H1 (cell line): ENCODE measurements at regions not wholly inside any gene's neighbourhood (a gene's known extent, or its start where the extent isn't known, plus 50 kb on each side); places are given as distances from the start of the nearest gene placed in this dataset.

ENCODE experiments used
- CTCF ChIA-PET: fragments of 300-600 bp; sonication (Branson Sonifier 250); formaldehyde crosslinking; loops from one replicate; lab custom pipeline; 2021; ENCODE audit not compliant: partially characterized antibody; lab: Charles Lee
- POLR2A ChIA-PET: fragments of 300-600 bp; sonication (Branson Sonifier 250); formaldehyde crosslinking; loops from one replicate; lab custom pipeline; 2021; ENCODE audit warnings: inconsistent platforms; ENCODE audit not compliant: partially characterized antibody; lab: Charles Lee
- DNase-seq, 2 experiments: peaks; one replicate each; pipeline versions ENCODE4 v3.0.0 to v3.0.0-alpha.2; 2010 to 2022; ENCODE audit warnings: low spot score in 2 of 2, low read depth in 1 of 2, mixed read lengths in 1 of 2
- FAIRE-seq: peaks from 2 replicates; lab custom pipeline; 2011; peaks lifted over from hg19 to GRCh38; lab: Jason Lieb, UNC
- H2AFZ ChIP-seq: 2 replicates; pipeline ENCODE4 v1.8.1; 2012; ENCODE audit warnings: low read length, inconsistent platforms
- H2AK5ac ChIP-seq: 2 replicates; pipeline ENCODE4 v1.6.1; 2013; ENCODE audit warnings: low read depth, low read length
- H2BK120ac ChIP-seq: replicated peaks from 2 replicates; pipeline ENCODE3; 2013; ENCODE audit warnings: low read depth, low read length, inconsistent platforms
- H2BK12ac ChIP-seq: 2 replicates; pipeline ENCODE4 v1.6.1; 2013; ENCODE audit warnings: low read depth, low read length
- H2BK15ac ChIP-seq: 2 replicates; pipeline ENCODE4 v1.6.1; 2013; ENCODE audit warnings: low read length
- H2BK20ac ChIP-seq: 2 replicates; pipeline ENCODE4 v1.6.1; 2013; ENCODE audit warnings: low read length
- H2BK5ac ChIP-seq: 2 replicates; pipeline ENCODE4 v1.6.1; 2013; ENCODE audit warnings: low read depth, low read length
- H3K14ac ChIP-seq: 2 replicates; pipeline ENCODE4 v1.6.1; 2013; ENCODE audit warnings: inconsistent platforms; ENCODE audit not compliant: insufficient read length
- H3K18ac ChIP-seq: 2 replicates; pipeline ENCODE4 v1.6.1; 2013; ENCODE audit warnings: low read length; ENCODE audit errors: extremely low read depth
- H3K23ac ChIP-seq: 2 replicates; pipeline ENCODE4 v1.6.1; 2013; ENCODE audit warnings: inconsistent platforms; ENCODE audit not compliant: insufficient read length
- H3K23me2 ChIP-seq: 2 replicates; pipeline ENCODE4 v1.6.1; 2013; ENCODE audit warnings: low read depth, low read length
- H3K27ac ChIP-seq: 2 replicates; pipeline ENCODE4 v1.6.1; 2011; ENCODE audit warnings: low read depth, low read length, inconsistent platforms
- H3K27me3 ChIP-seq, 4 experiments: replicated peaks in 1 of 4; 1 replicate in 1 of 4; 2 replicates in 3 of 4; pipeline versions ENCODE4 v1.6.1 to v1.8.1; 2011 to 2013; ENCODE audit warnings: low read length in 3 of 4, mild to moderate bottlenecking in 3 of 4, inconsistent platforms in 2 of 4, mixed read lengths in 2 of 4, moderate library complexity in 1 of 4; ENCODE audit not compliant: control insufficient read depth in 3 of 4, insufficient read depth in 3 of 4; ENCODE audit errors: extremely low read depth in 1 of 4
- H3K36me3 ChIP-seq, 4 experiments: 2 replicates each; pipeline versions ENCODE4 v1.6.1 to v1.8.1; 2011 to 2013; ENCODE audit warnings: mild to moderate bottlenecking in 4 of 4, low read length in 3 of 4, moderate library complexity in 2 of 4, control low read depth in 1 of 4, inconsistent platforms in 1 of 4; ENCODE audit not compliant: insufficient read depth in 4 of 4, control insufficient read depth in 2 of 4
- H3K4ac ChIP-seq: replicated peaks from 2 replicates; pipeline ENCODE3; 2013; ENCODE audit warnings: low read length, low read depth, mixed read lengths, inconsistent platforms; ENCODE audit not compliant: insufficient read length
- H3K4me1 ChIP-seq, 4 experiments: replicated peaks in 1 of 4; 1 replicate in 1 of 4; 2 replicates in 3 of 4; pipeline versions ENCODE4 v1.6.1 to v1.8.1; 2011 to 2013; ENCODE audit warnings: low read length in 3 of 4, inconsistent platforms in 2 of 4, mixed read lengths in 1 of 4; ENCODE audit not compliant: insufficient read depth in 4 of 4, control insufficient read depth in 3 of 4
- H3K4me2 ChIP-seq, 2 experiments: 2 replicates each; pipeline versions ENCODE4 v1.6.1 to v1.8.1; 2011 to 2013; ENCODE audit warnings: low read depth in 2 of 2, low read length in 2 of 2, control low read depth in 1 of 2, inconsistent platforms in 1 of 2, mild to moderate bottlenecking in 1 of 2; ENCODE audit not compliant: insufficient read depth in 1 of 2
- H3K4me3 ChIP-seq, 4 experiments: fragments of 200-600, 300-600 bp in 1 of 4; sonication (generic), shearing (Covaris generic), sonication (Bioruptor Twin) in 1 of 4; 2 replicates each; pipeline versions ENCODE4 v1.5.1 to v1.8.1; 2011 to 2016; ENCODE audit warnings: low read length in 4 of 4, low read depth in 3 of 4, control low read depth in 2 of 4, inconsistent platforms in 2 of 4, mild to moderate bottlenecking in 2 of 4, mixed read lengths in 1 of 4, moderate library complexity in 1 of 4; ENCODE audit not compliant: insufficient read depth in 2 of 4; ENCODE audit errors: extremely low read depth in 1 of 4
- H3K56ac ChIP-seq: replicated peaks from 2 replicates; pipeline ENCODE3; 2013; ENCODE audit warnings: low read depth, mild to moderate bottlenecking, mixed read lengths, low read length, inconsistent platforms; ENCODE audit not compliant: insufficient read length
- H3K79me1 ChIP-seq: 2 replicates; pipeline ENCODE4 v1.6.1; 2013; ENCODE audit warnings: low read depth, low read length, control low read depth
- H3K79me2 ChIP-seq, 2 experiments: 2 replicates each; pipeline versions ENCODE4 v1.6.1 to v1.8.1; 2012 to 2013; ENCODE audit warnings: low read length in 2 of 2, mild to moderate bottlenecking in 2 of 2, inconsistent platforms in 1 of 2; ENCODE audit not compliant: insufficient read depth in 2 of 2, control insufficient read depth in 1 of 2
- H3K9ac ChIP-seq, 4 experiments: replicated peaks in 1 of 4; 1 replicate in 1 of 4; 2 replicates in 3 of 4; pipeline versions ENCODE4 v1.6.1 to v1.8.1; 2011 to 2013; ENCODE audit warnings: low read depth in 3 of 4, low read length in 3 of 4, control low read depth in 2 of 4, mild to moderate bottlenecking in 2 of 4, moderate library complexity in 2 of 4, inconsistent platforms in 1 of 4; ENCODE audit errors: extremely low read depth in 1 of 4
- H3K9me3 ChIP-seq, 2 experiments: 2 replicates each; pipeline versions ENCODE4 v1.6.1 to v1.8.1; 2012 to 2013; ENCODE audit warnings: mild to moderate bottlenecking in 2 of 2, moderate library complexity in 2 of 2, control low read depth in 1 of 2, inconsistent platforms in 1 of 2, low read depth in 1 of 2, low read length in 1 of 2, mixed read lengths in 1 of 2; ENCODE audit not compliant: insufficient read depth in 2 of 2
- H4K20me1 ChIP-seq, 2 experiments: replicated peaks in 1 of 2; 2 replicates each; pipeline versions ENCODE3 to v1.8.1; 2011 to 2013; ENCODE audit warnings: inconsistent platforms in 2 of 2, low read length in 2 of 2, mild to moderate bottlenecking in 1 of 2; ENCODE audit not compliant: insufficient read depth in 2 of 2, control insufficient read depth in 1 of 2
- H4K5ac ChIP-seq: 2 replicates; pipeline ENCODE4 v1.6.1; 2013; ENCODE audit warnings: low read length, low read depth, mixed read lengths, inconsistent platforms; ENCODE audit not compliant: insufficient read length
- H4K8ac ChIP-seq: 2 replicates; pipeline ENCODE4 v1.8.0; 2013; ENCODE audit warnings: mild to moderate bottlenecking, moderate library complexity, low read length, inconsistent platforms; ENCODE audit not compliant: insufficient read depth; ENCODE audit errors: extremely low read depth
- H4K91ac ChIP-seq: replicated peaks from 2 replicates; pipeline ENCODE3; 2013; ENCODE audit warnings: low read length, mixed read lengths, inconsistent platforms; ENCODE audit not compliant: insufficient read length
- CBX8 ChIP-seq: fragments of 300-800, 300-1000 bp; sonication (generic); IDR thresholded peaks from 2 replicates; pipeline ENCODE4 v1.7.1; 2016; ENCODE audit warnings: low read depth, low read length, borderline replicate concordance
- CEBPB ChIP-seq: IDR thresholded peaks from 2 replicates; pipeline ENCODE4 v1.6.1; 2012; ENCODE audit warnings: low read depth, low read length
- CREB1 ChIP-seq: IDR thresholded peaks from 2 replicates; pipeline ENCODE4 v1.6.1; 2012; ENCODE audit warnings: inconsistent platforms
- EGR1 ChIP-seq: IDR thresholded peaks from 2 replicates; pipeline ENCODE4 v1.6.1; 2011; ENCODE audit warnings: low read depth, low read length, borderline replicate concordance
- KDM4A ChIP-seq: IDR thresholded peaks from one replicate; pipeline ENCODE4 v1.7.1; 2012; ENCODE audit warnings: low read depth, mild to moderate bottlenecking, moderate library complexity, low read length, inconsistent platforms; ENCODE audit not compliant: severe bottlenecking
- MAFK ChIP-seq: IDR thresholded peaks from 2 replicates; pipeline ENCODE4 v1.6.1; 2012; ENCODE audit warnings: low read depth, mild to moderate bottlenecking, improper control_type of control experiment, low read length
- POLR2A ChIP-seq, 2 experiments: IDR thresholded peaks; 1 replicate in 1 of 2; 2 replicates in 1 of 2; pipeline ENCODE4 v1.6.1; 2011; ENCODE audit warnings: low read depth in 2 of 2, low read length in 2 of 2, mild to moderate bottlenecking in 2 of 2; ENCODE audit errors: control extremely low read depth in 1 of 2
- POU5F1 ChIP-seq: IDR thresholded peaks from 2 replicates; pipeline ENCODE4 v1.6.1; 2011; ENCODE audit warnings: low read depth, mild to moderate bottlenecking, low read length, moderate library complexity
- RBBP5 ChIP-seq: IDR thresholded peaks from 2 replicates; pipeline ENCODE4 v1.7.1; 2012; ENCODE audit warnings: low read depth, mild to moderate bottlenecking, inconsistent platforms, low read length, moderate library complexity, borderline replicate concordance
- RFX5 ChIP-seq: IDR thresholded peaks from 2 replicates; pipeline ENCODE4 v1.6.1; 2011; ENCODE audit warnings: low read depth, low read length, improper control_type of control experiment, borderline replicate concordance
- SIN3A ChIP-seq, 2 experiments: IDR thresholded peaks in 1 of 2; conservative IDR thresholded peaks in 1 of 2; 2 replicates each; pipeline ENCODE4 v1.6.1; 2011 to 2012; ENCODE audit warnings: low read length in 2 of 2, improper control_type of control experiment in 1 of 2, low read depth in 1 of 2, mild to moderate bottlenecking in 1 of 2
- SIRT6 ChIP-seq: IDR thresholded peaks from one replicate; pipeline ENCODE4 v1.7.1; 2012; ENCODE audit warnings: low read length, inconsistent platforms
- SP1 ChIP-seq: IDR thresholded peaks from 2 replicates; pipeline ENCODE4 v1.6.1; 2011; ENCODE audit warnings: low read depth, low read length
- SUZ12 ChIP-seq: fragments of 200-600 bp; sonication (generic); IDR thresholded peaks from 2 replicates; pipeline ENCODE4 v1.6.1; 2012; ENCODE audit warnings: mild to moderate bottlenecking, inconsistent platforms, low read length, moderate library complexity, mixed read lengths
- TBP ChIP-seq: IDR thresholded peaks from 2 replicates; pipeline ENCODE4 v1.6.1; 2011; ENCODE audit warnings: low read depth, low read length, improper control_type of control experiment
- USF2 ChIP-seq: IDR thresholded peaks from 2 replicates; pipeline ENCODE4 v1.6.1; 2011; ENCODE audit warnings: low read length, improper control_type of control experiment

GRCh38 chr12:42812086-42812485 lies 222.5 kb upstream of the PRICKLE1 start:
- H2BK120ac ChIP-seq: no peak overlapping the region
- H3K9me3 ChIP-seq: no peaks in the 10 kb centered on the region
- no peak overlapping the region for H2AK5ac ChIP-seq
- ChIA-PET CTCF (interaction anchor here (0.9 to 1.3 kb wide), 2 partner anchors 21 to 243 kb away, joined by 3 read pairs; no protein-coding TSS in a partner anchor), POLR2A (no interaction called here)
- H3K4me1 ChIP-seq: no peaks in the 10 kb centered on the region; a peak in 1 of 7 replicates
- H3K27ac ChIP-seq: no peak overlapping the region
- H3K56ac ChIP-seq: no peak overlapping the region
- no peaks in the 10 kb centered on the region for H3K27me3 ChIP-seq
- DNase-seq (no peak), FAIRE-seq (no peak)
- no peaks in the 10 kb centered on the region for H3K79me2 ChIP-seq
- H2AFZ ChIP-seq: no peak overlapping the region
- H3K9ac ChIP-seq: no peak overlapping the region
- H3K36me3 ChIP-seq: no peaks in the 10 kb centered on the region
- H3K18ac ChIP-seq: no peak overlapping the region
- no peak overlapping the region for H3K4ac ChIP-seq
- no peak overlapping the region for H4K91ac ChIP-seq
- H3K23ac ChIP-seq: no peak overlapping the region
- no peak overlapping the region for H3K4me3 ChIP-seq
- H4K20me1 ChIP-seq: no peaks in the 10 kb centered on the region
- H3K23me2 ChIP-seq: no peaks in the 10 kb centered on the region
- no peak overlapping the region for H2BK20ac ChIP-seq
- no peak overlapping the region for H2BK15ac ChIP-seq
- no peak overlapping the region for H3K4me2 ChIP-seq
- H4K8ac ChIP-seq: no peak overlapping the region
- no peak overlapping the region for H2BK12ac ChIP-seq
- no peak overlapping the region for H4K5ac ChIP-seq
- H3K14ac ChIP-seq: no peak overlapping the region
- H3K79me1 ChIP-seq: no peaks in the 10 kb centered on the region
- H2BK5ac ChIP-seq: no peak overlapping the region
- TF ChIP-seq SP1 (no peak), SIRT6 (no peak), POLR2A (IDR thresholded peaks at IDR 0.05; ENCODE audit: control extremely low read depth in 1 of 2, low read depth in 2 of 2, low read length in 2 of 2) (no peak), CBX8 (no peak), MAFK (no peak), KDM4A (no peak), CREB1 (no peak), USF2 (no peak), RFX5 (no peak), CEBPB (no peak), EGR1 (no peak), TBP (no peak), POU5F1 (no peak), SIN3A (conservative IDR thresholded peaks at IDR 0.05 in 1 of 2, IDR thresholded peaks at IDR 0.05 in 1 of 2; ENCODE audit: low read depth in 1 of 2, low read length in 2 of 2) (no peak), RBBP5 (no peak), SUZ12 (no peak)
